ENCODE measurements at regions not wholly inside any gene's neighbourhood (a gene's known extent, or its start where the extent isn't known, plus 50 kb on each side); places are given as distances from the start of the nearest gene placed in this dataset.
A peak's percentile ranks its signal among the peaks of the same experiment; 100 is the strongest.

GRCh38 chr3:102180280-102180931 is 254.4 kb upstream of the ZPLD1 start:
- Histone ChIP-seq H3K4me2 (ENCODE audit: low read length) (peak overlapping the region; percentile 75), H3K9ac (ENCODE audit: low read length) (peak overlapping the region; percentile 40)
- TF ChIP-seq CTCF (IDR thresholded peaks at IDR 0.05; ENCODE audit: low read depth, low read length): no peak
- TF ChIP-seq EZH2phosphoT487 (IDR thresholded peaks at IDR 0.05; ENCODE audit: low read depth): no peak

GRCh38 chr3:102181175-102181920 is 253.5 kb upstream of the ZPLD1 start:
- Histone ChIP-seq H3K79me2 (ENCODE audit: low read length) (no peaks in the 10 kb centered on the region), H3K4me1 (ENCODE audit: low read length) (peaks cover 20% of the 10 kb centered on the region), H4K20me1 (ENCODE audit: insufficient read depth, low read length) (no peaks in the 10 kb centered on the region), H3K27ac (ENCODE audit: low read length) (no peak overlapping the region), H3K9me3 (ENCODE audit: insufficient read depth, low read length) (no peaks in the 10 kb centered on the region), H3K27me3 (ENCODE audit: low read depth, low read length) (peaks cover 9% of the 10 kb centered on the region; the same call in 1 of the 2 replicates), H2AFZ (ENCODE audit: low read depth, low read length) (no peak overlapping the region), H3K4me3 (ENCODE audit: low read length) (no peak overlapping the region), H3K4me2 (ENCODE audit: low read length) (no peak overlapping the region), H3K36me3 (replicated peaks; ENCODE audit: low read depth, low read length) (no peaks in the 10 kb centered on the region), H3K9ac (ENCODE audit: low read length) (no peak overlapping the region)
- TF ChIP-seq CTCF (IDR thresholded peaks at IDR 0.05; ENCODE audit: low read depth, low read length) (no peak), EZH2phosphoT487 (IDR thresholded peaks at IDR 0.05; ENCODE audit: low read depth) (no peak)

More at GRCh38 chr3:102180280-102180931, 254.4 kb upstream of the ZPLD1 start:
- H3K79me2 ChIP-seq (ENCODE audit: low read length): no peaks in the 10 kb centered on the region
- H3K4me1 ChIP-seq (ENCODE audit: low read length): peaks cover 20% of the 10 kb centered on the region
- H2AFZ ChIP-seq (ENCODE audit: low read depth, low read length): peak overlapping the region; percentile 73
- H3K27ac ChIP-seq (ENCODE audit: low read length): no peak overlapping the region; the same call in 1 of the 2 replicates
- no peaks in the 10 kb centered on the region for H4K20me1 ChIP-seq (ENCODE audit: insufficient read depth, low read length)
- peaks cover 9% of the 10 kb centered on the region; the same call in 1 of the 2 replicates for H3K27me3 ChIP-seq (ENCODE audit: low read depth, low read length)
- H3K36me3 ChIP-seq (replicated peaks; ENCODE audit: low read depth, low read length): no peaks in the 10 kb centered on the region
- H3K9me3 ChIP-seq (ENCODE audit: insufficient read depth, low read length): no peaks in the 10 kb centered on the region
- peak overlapping the region; percentile 71 for H3K4me3 ChIP-seq (ENCODE audit: low read length)

- Histone ChIP-seq H3K27me3 (ENCODE audit: low read depth, low read length) (peaks cover 9% of the 10 kb centered on the region; the same call in 1 of the 2 replicates), H3K9ac (ENCODE audit: low read length) (no peak overlapping the region), H3K9me3 (ENCODE audit: insufficient read depth, low read length) (no peaks in the 10 kb centered on the region), H3K36me3 (replicated peaks; ENCODE audit: low read depth, low read length) (no peaks in the 10 kb centered on the region), H3K4me1 (ENCODE audit: low read length) (peaks cover 20% of the 10 kb centered on the region), H3K4me3 (ENCODE audit: low read length) (no peak overlapping the region), H3K27ac (ENCODE audit: low read length) (no peak overlapping the region), H4K20me1 (ENCODE audit: insufficient read depth, low read length) (no peaks in the 10 kb centered on the region), H3K79me2 (ENCODE audit: low read length) (no peaks in the 10 kb centered on the region), H3K4me2 (ENCODE audit: low read length) (no peak overlapping the region), H2AFZ (ENCODE audit: low read depth, low read length) (no peak overlapping the region)
- TF ChIP-seq CTCF (IDR thresholded peaks at IDR 0.05; ENCODE audit: low read depth, low read length) (no peak), EZH2phosphoT487 (IDR thresholded peaks at IDR 0.05; ENCODE audit: low read depth) (no peak)
Measured at GRCh38 chr3:102182162-102182561, 252.7 kb upstream of the ZPLD1 start.

- Histone ChIP-seq H3K4me1 (ENCODE audit: low read length) (peaks cover 20% of the 10 kb centered on the region), H4K20me1 (ENCODE audit: insufficient read depth, low read length) (no peaks in the 10 kb centered on the region), H3K36me3 (replicated peaks; ENCODE audit: low read depth, low read length) (no peaks in the 10 kb centered on the region), H2AFZ (ENCODE audit: low read depth, low read length) (no peak overlapping the region), H3K4me2 (ENCODE audit: low read length) (no peak overlapping the region), H3K9ac (ENCODE audit: low read length) (no peak overlapping the region), H3K9me3 (ENCODE audit: insufficient read depth, low read length) (no peaks in the 10 kb centered on the region), H3K27ac (ENCODE audit: low read length) (no peak overlapping the region), H3K27me3 (ENCODE audit: low read depth, low read length) (peaks cover 9% of the 10 kb centered on the region; the same call in 1 of the 2 replicates), H3K4me3 (ENCODE audit: low read length) (no peak overlapping the region), H3K79me2 (ENCODE audit: low read length) (no peaks in the 10 kb centered on the region)
- no peak for TF ChIP-seq CTCF (IDR thresholded peaks at IDR 0.05; ENCODE audit: low read depth, low read length)
- no peak for TF ChIP-seq EZH2phosphoT487 (IDR thresholded peaks at IDR 0.05; ENCODE audit: low read depth)
Measured at GRCh38 chr3:102183186-102183585, 251.6 kb upstream of the ZPLD1 start.
